IMR-90 (cell line): ENCODE measurements at regions not wholly inside any gene's neighbourhood (a gene's known extent, or its start where the extent isn't known, plus 50 kb on each side); places are given as distances from the start of the nearest gene placed in this dataset.

ENCODE experiments used
- ATAC-seq: fragments of 200-7000 bp; cut with Tn5 transposase; 2 replicates; pipeline ENCODE4 v1.9.1; 2020; ENCODE audit warnings: low read depth, mild to moderate bottlenecking, moderate library complexity
- BruUV-seq: library from RNA; stranded (reverse); fragments of 400-500 nt; replicated peaks from 2 replicates; lab custom pipeline; 2021; lab: Mats Ljungman, UMichigan
- CTCF ChIA-PET: fragments of 300-600 bp; formaldehyde crosslinking; extraction: SDS; loops from one replicate; lab custom pipeline; 2021; ENCODE audit warnings: antibody characterized with exemption; lab: Yijun Ruan, JAX
- POLR2A ChIA-PET: fragments of 300-600 bp; sonication (Branson Sonifier 250); formaldehyde crosslinking; loops from one replicate; lab custom pipeline; 2022; ENCODE audit warnings: antibody characterized with exemption; ENCODE audit not compliant: unreplicated experiment; lab: Charles Lee
- DNase-seq: peaks from one replicate; pipeline ENCODE4 v3.0.0; 2013
- H2AFZ ChIP-seq: replicated peaks from 2 replicates; pipeline ENCODE3; 2013; ENCODE audit warnings: low read length, mild to moderate bottlenecking; ENCODE audit not compliant: poor library complexity
- H2AK5ac ChIP-seq: 2 replicates; pipeline ENCODE4 v1.6.1; 2013; ENCODE audit warnings: low read depth, low read length, inconsistent platforms
- H2AK9ac ChIP-seq: replicated peaks from 2 replicates; pipeline ENCODE3; 2013; ENCODE audit warnings: mild to moderate bottlenecking, low read depth, low read length, moderate library complexity; ENCODE audit not compliant: poor library complexity
- H2BK120ac ChIP-seq: 2 replicates; pipeline ENCODE4 v1.6.1; 2013; ENCODE audit warnings: low read depth, low read length, inconsistent platforms
- H2BK15ac ChIP-seq: 3 replicates; pipeline ENCODE4 v1.6.1; 2013; ENCODE audit warnings: low read depth, low read length, inconsistent platforms
- H2BK20ac ChIP-seq: 2 replicates; pipeline ENCODE4 v1.6.1; 2013; ENCODE audit warnings: low read depth, mild to moderate bottlenecking, inconsistent platforms, low read length, moderate library complexity
- H2BK5ac ChIP-seq: 2 replicates; pipeline ENCODE4 v1.6.1; 2013; ENCODE audit warnings: mild to moderate bottlenecking, low read depth, low read length, inconsistent platforms; ENCODE audit not compliant: poor library complexity, severe bottlenecking
- H3K14ac ChIP-seq: replicated peaks from 2 replicates; pipeline ENCODE4 v1.6.1; 2013; ENCODE audit warnings: low read depth, low read length, inconsistent platforms
- H3K18ac ChIP-seq: 2 replicates; pipeline ENCODE4 v1.6.1; 2013; ENCODE audit warnings: low read depth, low read length, control low read depth
- H3K23ac ChIP-seq: 2 replicates; pipeline ENCODE4 v1.6.1; 2013; ENCODE audit warnings: low read depth, low read length, inconsistent platforms
- H3K27ac ChIP-seq: 2 replicates; pipeline ENCODE4 v1.5.1; 2013; ENCODE audit warnings: mild to moderate bottlenecking, control low read depth, low read length; ENCODE audit not compliant: insufficient read depth
- H3K27me3 ChIP-seq: 2 replicates; pipeline ENCODE4 v1.6.1; 2013; ENCODE audit warnings: low read length; ENCODE audit not compliant: control insufficient read depth, insufficient read depth
- H3K36me3 ChIP-seq: 2 replicates; pipeline ENCODE4 v1.6.1; 2013; ENCODE audit warnings: low read length, mixed read lengths; ENCODE audit not compliant: control insufficient read depth, insufficient read depth
- H3K4ac ChIP-seq: 2 replicates; pipeline ENCODE4 v1.6.1; 2013; ENCODE audit warnings: low read depth, low read length, inconsistent platforms
- H3K4me1 ChIP-seq: 2 replicates; pipeline ENCODE4 v1.6.1; 2013; ENCODE audit warnings: low read length, mixed read lengths; ENCODE audit not compliant: control insufficient read depth, insufficient read depth
- H3K4me2 ChIP-seq: 2 replicates; pipeline ENCODE4 v1.6.1; 2013; ENCODE audit warnings: low read depth, mild to moderate bottlenecking, control low read depth, low read length, moderate library complexity
- H3K4me3 ChIP-seq: 2 replicates; pipeline ENCODE4 v1.5.1; 2013; ENCODE audit warnings: low read depth, mild to moderate bottlenecking, control low read depth, low read length, moderate library complexity; ENCODE audit not compliant: insufficient read depth
- H3K56ac ChIP-seq: 2 replicates; pipeline ENCODE4 v1.6.1; 2013; ENCODE audit warnings: low read length, inconsistent platforms; ENCODE audit not compliant: insufficient read depth; ENCODE audit errors: extremely low read depth
- H3K79me1 ChIP-seq, 2 experiments: 2 replicates each; pipeline ENCODE4 v1.6.1; 2013; ENCODE audit warnings: low read length in 2 of 2, inconsistent platforms in 1 of 2, low read depth in 1 of 2
- H3K9ac ChIP-seq: 2 replicates; pipeline ENCODE4 v1.6.1; 2013; ENCODE audit warnings: low read depth, low read length, control low read depth
- H3K9me1 ChIP-seq: 2 replicates; pipeline ENCODE4 v1.6.1; 2013; ENCODE audit warnings: low read length, inconsistent platforms; ENCODE audit not compliant: insufficient read depth
- H3K9me3 ChIP-seq: 2 replicates; pipeline ENCODE4 v1.6.1; 2013; ENCODE audit warnings: low read length; ENCODE audit not compliant: control insufficient read depth, insufficient read depth
- H4K20me1 ChIP-seq: 2 replicates; pipeline ENCODE4 v1.6.1; 2013; ENCODE audit warnings: low read length, inconsistent platforms; ENCODE audit not compliant: insufficient read depth
- H4K5ac ChIP-seq: 2 replicates; pipeline ENCODE4 v1.6.1; 2013; ENCODE audit warnings: mild to moderate bottlenecking, low read depth, low read length, control low read depth
- H4K8ac ChIP-seq, 2 experiments: 2 replicates each; pipeline ENCODE4 v1.6.1; 2013; ENCODE audit warnings: low read depth in 2 of 2, low read length in 2 of 2, control low read depth in 1 of 2, inconsistent platforms in 1 of 2
- H4K91ac ChIP-seq: 2 replicates; pipeline ENCODE4 v1.6.1; 2013; ENCODE audit warnings: low read depth, low read length, inconsistent platforms; ENCODE audit not compliant: insufficient read depth
- BHLHE40 ChIP-seq: fragments of 150-350 bp; IDR thresholded peaks from 2 replicates; pipeline ENCODE4 v1.6.1; 2016; ENCODE audit warnings: mild to moderate bottlenecking, low read depth, low read length
- CHD1 ChIP-seq: IDR thresholded peaks from 2 replicates; pipeline ENCODE4 v1.6.1; 2012; ENCODE audit warnings: low read depth, low read length, improper control_type of control experiment
- CTCF ChIP-seq: conservative IDR thresholded peaks from 2 replicates; pipeline ENCODE4 v1.5.1; 2012; ENCODE audit warnings: mild to moderate bottlenecking, low read depth, low read length, improper control_type of control experiment
- FOS ChIP-seq: fragments of 150-350 bp; IDR thresholded peaks from 2 replicates; pipeline ENCODE4 v1.6.1; 2016; ENCODE audit warnings: low read depth, low read length
- MAFK ChIP-seq: IDR thresholded peaks from 2 replicates; pipeline ENCODE4 v1.6.1; 2012; ENCODE audit warnings: low read depth, low read length, improper control_type of control experiment
- MAZ ChIP-seq: IDR thresholded peaks from 2 replicates; pipeline ENCODE4 v1.6.1; 2012; ENCODE audit warnings: low read depth, mild to moderate bottlenecking, low read length, improper control_type of control experiment, moderate library complexity, borderline replicate concordance
- MXI1 ChIP-seq: IDR thresholded peaks from 2 replicates; pipeline ENCODE4 v1.6.1; 2012; ENCODE audit warnings: low read depth, mild to moderate bottlenecking, low read length, moderate library complexity, borderline replicate concordance
- NFE2L2 ChIP-seq: fragments of 150-350 bp; IDR thresholded peaks from 2 replicates; pipeline ENCODE4 v1.6.1; 2016; ENCODE audit warnings: low read depth, mild to moderate bottlenecking, low read length
- RAD21 ChIP-seq: IDR thresholded peaks from 2 replicates; pipeline ENCODE4 v1.6.1; 2012; ENCODE audit warnings: low read length, improper control_type of control experiment
- RCOR1 ChIP-seq: IDR thresholded peaks from 2 replicates; pipeline ENCODE4 v1.6.1; 2012; ENCODE audit warnings: mild to moderate bottlenecking, low read length, improper control_type of control experiment; ENCODE audit not compliant: insufficient replicate concordance
- SMC3 ChIP-seq: fragments of 150-350 bp; IDR thresholded peaks from 2 replicates; pipeline ENCODE4 v1.6.1; 2016; ENCODE audit warnings: low read depth, mild to moderate bottlenecking, antibody characterized with exemption, low read length, moderate library complexity
- USF2 ChIP-seq: fragments of 150-350 bp; IDR thresholded peaks from 2 replicates; pipeline ENCODE4 v1.6.1; 2017; ENCODE audit warnings: mild to moderate bottlenecking, antibody characterized with exemption, low read length, low read depth
- WGBS, 2 experiments: methylation state at CpG; one replicate each; pipeline versions ENCODE4 v1.1.5 to v1.1.7; 2013; ENCODE audit warnings: missing lambda C conversion rate in 2 of 2; ENCODE audit not compliant: insufficient read length in 1 of 2; ENCODE audit errors: extremely low coverage in 2 of 2; 5-methylcytosine and 5-hydroxymethylcytosine counted together
- dilution Hi-C: fragments of 300-500 bp; cut with HindIII; formaldehyde crosslinking; loops from one replicate; pipeline ENCODE4 v1.14.3; 2018; ENCODE audit warnings: low sequenced_read_pairs; ENCODE audit not compliant: unreplicated experiment
- in situ Hi-C: fragments of 300-500 bp; cut with MboI; formaldehyde crosslinking; loops from 3 replicates; pipeline ENCODE4 v1.14.3; 2019; ENCODE audit warnings: low sequenced_read_pairs, inconsistent platforms, mixed read lengths
- intact Hi-C: fragments of 100-400 bp; cut with micrococcal nuclease; formaldehyde crosslinking; loops from 2 replicates; pipeline ENCODE4 v1.10.0; 2022

- no peaks in the 10 kb centered on the region; a peak in 1 of 4 replicates for H3K79me1 ChIP-seq
- no peak overlapping the region for H2BK20ac ChIP-seq
- H3K27ac ChIP-seq = no peak overlapping the region
- no peak overlapping the region for H3K9ac ChIP-seq
- no peak overlapping the region; the same call in 1 of the 2 replicates for H2AK5ac ChIP-seq
- H3K4me2 ChIP-seq = no peak overlapping the region
- H3K56ac ChIP-seq = no peak overlapping the region
- WGBS, 2 experiments = no CpG with 5 or more reads among the region's 4 CpGs
- no peak overlapping the region for H2AFZ ChIP-seq
- no peak overlapping the region for H3K18ac ChIP-seq
- ATAC-seq (no peak), DNase-seq (no peak)
- H4K20me1 ChIP-seq = no peaks in the 10 kb centered on the region
- H3K9me3 ChIP-seq = no peaks in the 10 kb centered on the region
- ChIA-PET CTCF (no interaction called here), POLR2A (no interaction called here)
- TF ChIP-seq RAD21 (no peak), SMC3 (no peak), FOS (no peak), MXI1 (no peak), CTCF (no peak), MAFK (no peak), MAZ (no peak), BHLHE40 (no peak), USF2 (no peak), CHD1 (no peak), NFE2L2 (no peak), RCOR1 (no peak)
- dilution Hi-C loops (no loop called here), in situ Hi-C loops (no loop called here), intact Hi-C loops (no loop called here)
- H2AK9ac ChIP-seq = no peak overlapping the region
- H2BK5ac ChIP-seq = no peak overlapping the region
- no peak overlapping the region for H3K4ac ChIP-seq
- H4K8ac ChIP-seq = no peak overlapping the region
- H2BK15ac ChIP-seq = no peak overlapping the region
- no peaks in the 10 kb centered on the region for H3K36me3 ChIP-seq
- no peak overlapping the region for H3K23ac ChIP-seq
- BruUV-seq = no TSS peak
- no peak overlapping the region for H4K5ac ChIP-seq
- no peak overlapping the region for H3K14ac ChIP-seq
- H3K4me3 ChIP-seq = no peak overlapping the region
- H2BK120ac ChIP-seq = no peak overlapping the region
- H3K9me1 ChIP-seq = peaks cover 8% of the 10 kb centered on the region
- H3K4me1 ChIP-seq = peaks cover 2% of the 10 kb centered on the region; the same call in 1 of the 2 replicates
- H4K91ac ChIP-seq = no peak overlapping the region
- peaks cover 6% of the 10 kb centered on the region; the same call in 1 of the 2 replicates for H3K27me3 ChIP-seq
These were observed 407.3 kb downstream of the RPS24 start for GRCh38 chr10:78441010-78441409.
